ENCODE measurements at regions not wholly inside any gene's neighbourhood (a gene's known extent, or its start where the extent isn't known, plus 50 kb on each side); places are given as distances from the start of the nearest gene placed in this dataset.

- TF ChIP-seq CTCF (IDR thresholded peaks at IDR 0.05) (no peak), SIN3A (IDR thresholded peaks at IDR 0.05; ENCODE audit: borderline replicate concordance, insufficient read depth, low read depth, low read length) (no peak), TCF7L2 (IDR thresholded peaks at IDR 0.05; ENCODE audit: low read depth, low read length) (no peak), POLR2AphosphoS5 (IDR thresholded peaks at IDR 0.05; ENCODE audit: low read depth, low read length) (no peak)
Measured at GRCh38 chr3:30271781-30272180, 334.6 kb upstream of the TGFBR2 start.

Measured in Panc1 (cell line).